Frontal cortex (tissue), 3 donors: ENCODE measurements at regions not wholly inside any gene's neighbourhood (a gene's known extent, or its start where the extent isn't known, plus 50 kb on each side); places are given as distances from the start of the nearest gene placed in this dataset.

Source experiments
- DNase-seq, 2 donors: peaks; one replicate each; pipeline ENCODE4 v3.0.0; 2012; ENCODE audit warnings: low spot score in 2 of 2
- FAIRE-seq: peaks from 2 replicates; lab custom pipeline; 2012; peaks lifted over from hg19 to GRCh38; lab: Jason Lieb, UNC
- donor health status: control.
- donor health status: control.
- donor health status: control.

GRCh38 chr18:77940566-77940965 is 690.9 kb downstream of the GALR1 start:
- DNase-seq (no peak), FAIRE-seq (no peak)

- no peak for FAIRE-seq
- no peak for DNase-seq
Measured at GRCh38 chr18:77944533-77944932, 694.9 kb downstream of the GALR1 start.

GRCh38 chr18:77948567-77948966 is 698.9 kb downstream of the GALR1 start:
- FAIRE-seq (no peak), DNase-seq (no peak)

GRCh38 chr18:77949355-77949973 is 699.8 kb downstream of the GALR1 start:
- FAIRE-seq (no peak), DNase-seq (no peak)

GRCh38 chr18:77959248-77959647 is 709.6 kb downstream of the GALR1 start:
- DNase-seq (no peak), FAIRE-seq (no peak)

GRCh38 chr18:77960791-77961410 is 711.3 kb downstream of the GALR1 start:
- FAIRE-seq: no peak
- no peak for DNase-seq

- DNase-seq: no peak
- no peak for FAIRE-seq
Measured at GRCh38 chr18:77967071-77967470, 717.4 kb downstream of the GALR1 start.

- FAIRE-seq: no peak
- DNase-seq: no peak
Measured at GRCh38 chr18:77967791-77968190, 718.1 kb downstream of the GALR1 start.

- DNase-seq (no peak), FAIRE-seq (no peak)
Measured at GRCh38 chr18:77969972-77970371, 720.3 kb downstream of the GALR1 start.

- no peak for DNase-seq
- no peak for FAIRE-seq
Measured at GRCh38 chr18:77970814-77971213, 721.2 kb downstream of the GALR1 start.

GRCh38 chr18:77973745-77974144 is 724.1 kb downstream of the GALR1 start:
- DNase-seq (no peak), FAIRE-seq (no peak)

GRCh38 chr18:77974329-77974728 is 724.7 kb downstream of the GALR1 start:
- DNase-seq: no peak
- FAIRE-seq: no peak

- DNase-seq (no peak), FAIRE-seq (no peak)
Measured at GRCh38 chr18:77977331-77977730, 727.7 kb downstream of the GALR1 start.

GRCh38 chr18:77980275-77980674 is 730.6 kb downstream of the GALR1 start:
- FAIRE-seq (no peak), DNase-seq (no peak)

- DNase-seq (no peak), FAIRE-seq (no peak)
Measured at GRCh38 chr18:77981874-77982273, 732.2 kb downstream of the GALR1 start.

- FAIRE-seq (no peak), DNase-seq (no peak)
Measured at GRCh38 chr18:77983270-77983669, 733.6 kb downstream of the GALR1 start.

- no peak for FAIRE-seq
- no peak for DNase-seq
Measured at GRCh38 chr18:77984178-77984577, 734.5 kb downstream of the GALR1 start.

- FAIRE-seq (no peak), DNase-seq (no peak)
Measured at GRCh38 chr18:77984833-77985232, 735.2 kb downstream of the GALR1 start.

- FAIRE-seq: no peak
- no peak for DNase-seq
Measured at GRCh38 chr18:77985526-77986281, 736.1 kb downstream of the GALR1 start.

GRCh38 chr18:77990131-77990530 is 740.5 kb downstream of the GALR1 start:
- FAIRE-seq (no peak), DNase-seq (no peak)

GRCh38 chr18:77990901-77991300 is 741.3 kb downstream of the GALR1 start:
- FAIRE-seq: no peak

More at GRCh38 chr18:77990901-77991300, 741.3 kb downstream of the GALR1 start:
- no peak for DNase-seq
